ENCODE measurements at regions not wholly inside any gene's neighbourhood (a gene's known extent, or its start where the extent isn't known, plus 50 kb on each side); places are given as distances from the start of the nearest gene placed in this dataset.

- H3K9ac ChIP-seq: no peak overlapping the region
- no peaks in the 10 kb centered on the region for H3K4me1 ChIP-seq (ENCODE audit: low read depth, poor library complexity, severe bottlenecking)
- TF ChIP-seq CTCF (conservative IDR thresholded peaks at IDR 0.05; ENCODE audit: low read depth, low read length): no peak
- H3K79me2 ChIP-seq (ENCODE audit: insufficient read depth, low read depth): no peaks in the 10 kb centered on the region
- no peaks in the 10 kb centered on the region for H3K27me3 ChIP-seq (ENCODE audit: insufficient read depth, low read depth)
- no peaks in the 10 kb centered on the region for H4K20me1 ChIP-seq (ENCODE audit: insufficient read depth)
- H3K4me2 ChIP-seq: no peak overlapping the region
- no peak overlapping the region for H3K27ac ChIP-seq
- H2AFZ ChIP-seq (ENCODE audit: low read depth): no peak overlapping the region
- H3K4me3 ChIP-seq (IDR thresholded peaks at IDR 0.05; ENCODE audit: insufficient read depth, low read depth, low read length): no peak overlapping the region
- no peaks in the 10 kb centered on the region for H3K36me3 ChIP-seq (ENCODE audit: insufficient read depth)
Observed at GRCh38 chr5:118015511-118015910, 972.8 kb downstream of the DTWD2 start.

- H3K27ac ChIP-seq: no peak overlapping the region
- H4K20me1 ChIP-seq (ENCODE audit: insufficient read depth): no peaks in the 10 kb centered on the region
- H2AFZ ChIP-seq (ENCODE audit: low read depth): no peak overlapping the region
- H3K9ac ChIP-seq: no peak overlapping the region
- TF ChIP-seq CTCF (conservative IDR thresholded peaks at IDR 0.05; ENCODE audit: low read depth, low read length): no peak
- no peaks in the 10 kb centered on the region for H3K79me2 ChIP-seq (ENCODE audit: insufficient read depth, low read depth)
- no peaks in the 10 kb centered on the region for H3K4me1 ChIP-seq (ENCODE audit: low read depth, poor library complexity, severe bottlenecking)
- H3K27me3 ChIP-seq (ENCODE audit: insufficient read depth, low read depth): no peaks in the 10 kb centered on the region
- no peak overlapping the region for H3K4me2 ChIP-seq
- H3K4me3 ChIP-seq (IDR thresholded peaks at IDR 0.05; ENCODE audit: insufficient read depth, low read depth, low read length): no peak overlapping the region
- no peaks in the 10 kb centered on the region for H3K36me3 ChIP-seq (ENCODE audit: insufficient read depth)
Observed at GRCh38 chr5:118009741-118010297, 978.5 kb downstream of the DTWD2 start.

GRCh38 chr5:118008779-118009178, 979.6 kb downstream of the DTWD2 start:
- Histone ChIP-seq H3K27ac (no peak overlapping the region), H3K4me3 (IDR thresholded peaks at IDR 0.05; ENCODE audit: insufficient read depth, low read depth, low read length) (no peak overlapping the region), H2AFZ (ENCODE audit: low read depth) (no peak overlapping the region)

GRCh38 chr5:118007262-118007661, 981.1 kb downstream of the DTWD2 start:
- Histone ChIP-seq H3K79me2 (ENCODE audit: insufficient read depth, low read depth) (no peaks in the 10 kb centered on the region), H3K27me3 (ENCODE audit: insufficient read depth, low read depth) (no peaks in the 10 kb centered on the region), H4K20me1 (ENCODE audit: insufficient read depth) (no peaks in the 10 kb centered on the region), H3K27ac (no peak overlapping the region), H3K4me3 (IDR thresholded peaks at IDR 0.05; ENCODE audit: insufficient read depth, low read depth, low read length) (no peak overlapping the region), H3K36me3 (ENCODE audit: insufficient read depth) (no peaks in the 10 kb centered on the region), H3K4me1 (ENCODE audit: low read depth, poor library complexity, severe bottlenecking) (peaks cover 7% of the 10 kb centered on the region), H2AFZ (ENCODE audit: low read depth) (no peak overlapping the region), H3K9ac (no peak overlapping the region), H3K4me2 (no peak overlapping the region)
- no peak for TF ChIP-seq CTCF (conservative IDR thresholded peaks at IDR 0.05; ENCODE audit: low read depth, low read length)

More at GRCh38 chr5:118008779-118009178, 979.6 kb downstream of the DTWD2 start:
- Histone ChIP-seq H3K36me3 (ENCODE audit: insufficient read depth) (no peaks in the 10 kb centered on the region), H3K4me2 (no peak overlapping the region), H3K79me2 (ENCODE audit: insufficient read depth, low read depth) (no peaks in the 10 kb centered on the region), H3K4me1 (ENCODE audit: low read depth, poor library complexity, severe bottlenecking) (peaks cover 5% of the 10 kb centered on the region), H3K27me3 (ENCODE audit: insufficient read depth, low read depth) (no peaks in the 10 kb centered on the region), H4K20me1 (ENCODE audit: insufficient read depth) (no peaks in the 10 kb centered on the region), H3K9ac (no peak overlapping the region)
- TF ChIP-seq CTCF (conservative IDR thresholded peaks at IDR 0.05; ENCODE audit: low read depth, low read length): no peak

Measured in KMS-11 (cell line).